ENCODE measurements at regions not wholly inside any gene's neighbourhood (a gene's known extent, or its start where the extent isn't known, plus 50 kb on each side); places are given as distances from the start of the nearest gene placed in this dataset.

DNA sequence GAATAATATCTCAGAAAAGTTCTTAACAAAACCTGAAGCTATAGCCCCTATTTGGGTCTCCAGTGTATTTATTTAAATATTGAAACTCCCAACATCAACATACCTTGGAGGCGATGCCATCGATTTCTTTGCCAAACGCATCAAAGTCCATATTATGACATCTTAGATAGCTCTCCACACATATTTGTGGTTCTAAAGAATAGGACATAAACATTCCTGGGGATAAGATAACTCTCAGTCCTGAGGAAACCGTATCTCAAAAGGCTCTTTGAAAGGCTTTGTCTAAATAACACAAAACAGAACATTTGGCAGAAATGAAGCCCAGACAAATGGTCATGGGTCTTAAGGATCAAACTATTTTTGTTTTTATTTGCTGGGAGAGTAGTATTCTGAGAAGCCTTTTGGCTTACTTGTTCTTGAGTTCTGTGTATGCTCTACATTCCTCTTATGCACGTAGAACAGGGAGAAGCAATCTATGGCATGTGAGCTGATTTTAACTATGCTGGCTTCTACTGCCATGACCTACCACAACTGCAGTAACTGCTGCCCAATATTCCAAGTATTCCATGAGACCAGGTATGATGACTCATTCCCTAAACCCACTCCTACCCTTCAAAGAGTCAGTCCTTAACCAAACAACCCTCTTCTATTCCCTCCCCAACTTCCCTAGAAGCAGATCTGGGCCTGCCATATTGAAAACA lies 279.0 kb upstream of the ZFHX3 start:
- Histone ChIP-seq H3K9me3 (ENCODE audit: control insufficient read depth in 2 of 2, insufficient read depth in 1 of 2, low read length in 1 of 2) (no peaks in the 10 kb centered on the region), H3K4me3 (ENCODE audit: low read length in 2 of 2) (no peak overlapping the region), H3K4me1 (ENCODE audit: control insufficient read depth in 2 of 2, insufficient read depth in 2 of 2, low read length in 2 of 2) (no peaks in the 10 kb centered on the region), H3K27ac (ENCODE audit: low read depth in 1 of 2, low read length in 1 of 2) (no peak overlapping the region), H3K27me3 (ENCODE audit: control insufficient read depth in 2 of 2, insufficient read depth in 1 of 2, low read length in 1 of 2) (no peaks in the 10 kb centered on the region), H3K36me3 (ENCODE audit: control insufficient read depth in 2 of 2, insufficient read depth in 2 of 2, low read length in 1 of 2) (no peaks in the 10 kb centered on the region)
- WGBS: 81% methylated on average over 5 of the region's 5 CpGs
- DNase-seq (ENCODE audit: low read depth in 6 of 9, low spot score in 9 of 9): no peak

DNA sequence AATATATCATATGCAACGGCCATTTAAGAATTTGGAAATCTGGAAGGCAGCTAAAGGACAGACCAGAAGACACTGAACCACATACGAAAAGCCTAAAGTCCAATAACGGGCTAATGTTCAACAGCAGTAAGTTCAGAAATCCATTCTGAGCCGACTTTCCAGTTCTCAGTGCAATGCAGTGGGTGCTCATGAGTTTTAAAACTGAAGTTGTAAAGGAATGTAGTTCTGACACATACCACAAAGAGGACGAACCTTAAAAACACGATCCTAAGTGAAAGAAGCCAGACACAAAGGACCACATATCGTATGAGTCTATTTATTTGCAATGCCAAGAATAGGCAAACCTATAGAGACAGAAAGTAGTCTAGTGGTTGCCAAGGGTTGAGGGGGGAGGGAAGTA lies 278.3 kb upstream of the ZFHX3 start:
- no peak for DNase-seq (ENCODE audit: low read depth in 6 of 9, low spot score in 9 of 9)
- H3K4me3 ChIP-seq (ENCODE audit: low read length in 2 of 2): no peak overlapping the region
- no peaks in the 10 kb centered on the region for H3K36me3 ChIP-seq (ENCODE audit: control insufficient read depth in 2 of 2, insufficient read depth in 2 of 2, low read length in 1 of 2)
- no peak overlapping the region for H3K27ac ChIP-seq (ENCODE audit: low read depth in 1 of 2, low read length in 1 of 2)
- 94% methylated on average over 7 of the region's 7 CpGs for WGBS
- H3K9me3 ChIP-seq (ENCODE audit: control insufficient read depth in 2 of 2, insufficient read depth in 1 of 2, low read length in 1 of 2): no peaks in the 10 kb centered on the region
- H3K27me3 ChIP-seq (ENCODE audit: control insufficient read depth in 2 of 2, insufficient read depth in 1 of 2, low read length in 1 of 2): no peaks in the 10 kb centered on the region
- H3K4me1 ChIP-seq (ENCODE audit: control insufficient read depth in 2 of 2, insufficient read depth in 2 of 2, low read length in 2 of 2): no peaks in the 10 kb centered on the region

DNA sequence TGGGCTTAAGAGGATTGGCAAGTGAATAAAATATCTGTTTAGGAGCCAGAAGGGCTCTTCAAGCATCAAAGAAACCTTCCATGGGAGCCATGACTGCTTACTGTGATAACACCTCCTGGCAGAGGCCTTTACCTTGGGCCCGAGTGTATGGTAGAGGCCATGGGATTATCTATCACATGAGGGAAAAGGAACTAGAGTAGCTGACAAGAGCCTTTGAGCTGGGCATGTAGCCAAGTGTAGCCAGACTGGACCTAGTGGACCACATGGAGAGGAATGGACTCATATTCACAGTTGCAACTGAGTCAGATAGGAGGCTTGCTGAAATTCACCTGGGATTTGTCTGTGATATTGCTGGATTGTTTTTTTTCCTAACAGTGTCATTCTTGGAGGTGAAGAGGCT lies 276.0 kb upstream of the ZFHX3 start:
- 88% methylated on average over 1 of the region's 1 CpG for WGBS
- no peak overlapping the region for H3K4me3 ChIP-seq (ENCODE audit: low read length in 2 of 2)
- H3K36me3 ChIP-seq (ENCODE audit: control insufficient read depth in 2 of 2, insufficient read depth in 2 of 2, low read length in 1 of 2): no peaks in the 10 kb centered on the region
- DNase-seq (ENCODE audit: low read depth in 6 of 9, low spot score in 9 of 9): no peak
- no peaks in the 10 kb centered on the region for H3K9me3 ChIP-seq (ENCODE audit: control insufficient read depth in 2 of 2, insufficient read depth in 1 of 2, low read length in 1 of 2)
- H3K27ac ChIP-seq (ENCODE audit: low read depth in 1 of 2, low read length in 1 of 2): no peak overlapping the region
- H3K4me1 ChIP-seq (ENCODE audit: control insufficient read depth in 2 of 2, insufficient read depth in 2 of 2, low read length in 2 of 2): no peaks in the 10 kb centered on the region
- no peaks in the 10 kb centered on the region for H3K27me3 ChIP-seq (ENCODE audit: control insufficient read depth in 2 of 2, insufficient read depth in 1 of 2, low read length in 1 of 2)

DNA sequence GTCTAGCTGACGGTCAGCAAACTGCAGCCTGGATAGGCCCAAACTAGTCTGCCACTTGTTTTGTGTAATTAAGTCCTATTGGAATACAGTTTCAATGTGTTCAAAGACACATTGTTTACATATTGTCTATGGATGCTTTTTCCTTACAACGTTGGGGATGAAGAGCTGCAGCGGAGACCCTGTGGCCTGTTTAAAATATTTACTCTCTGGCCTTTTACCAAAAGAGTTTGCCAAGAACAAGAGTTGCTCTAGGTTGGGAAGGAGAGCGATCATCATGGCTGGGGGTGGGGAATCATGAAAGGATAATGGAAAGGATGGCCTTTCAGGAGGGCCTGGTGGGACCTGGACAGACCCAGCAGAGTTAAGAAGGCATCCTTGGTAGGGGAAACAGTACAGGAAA lies 274.9 kb upstream of the ZFHX3 start:
- H3K4me1 ChIP-seq (ENCODE audit: control insufficient read depth in 2 of 2, insufficient read depth in 2 of 2, low read length in 2 of 2): no peaks in the 10 kb centered on the region
- DNase-seq (ENCODE audit: low read depth in 6 of 9, low spot score in 9 of 9): no peak
- H3K27me3 ChIP-seq (ENCODE audit: control insufficient read depth in 2 of 2, insufficient read depth in 1 of 2, low read length in 1 of 2): no peaks in the 10 kb centered on the region
- no peaks in the 10 kb centered on the region for H3K9me3 ChIP-seq (ENCODE audit: control insufficient read depth in 2 of 2, insufficient read depth in 1 of 2, low read length in 1 of 2)
- no peak overlapping the region for H3K4me3 ChIP-seq (ENCODE audit: low read length in 2 of 2)
- no peak overlapping the region for H3K27ac ChIP-seq (ENCODE audit: low read depth in 1 of 2, low read length in 1 of 2)
- 93% methylated on average over 4 of the region's 4 CpGs for WGBS
- H3K36me3 ChIP-seq (ENCODE audit: control insufficient read depth in 2 of 2, insufficient read depth in 2 of 2, low read length in 1 of 2): no peaks in the 10 kb centered on the region

- H3K4me3 ChIP-seq (ENCODE audit: low read length in 2 of 2): no peak overlapping the region
- H3K9me3 ChIP-seq (ENCODE audit: control insufficient read depth in 2 of 2, insufficient read depth in 1 of 2, low read length in 1 of 2): no peaks in the 10 kb centered on the region
- no peak for DNase-seq (ENCODE audit: low read depth in 6 of 9, low spot score in 9 of 9)
- no peaks in the 10 kb centered on the region for H3K36me3 ChIP-seq (ENCODE audit: control insufficient read depth in 2 of 2, insufficient read depth in 2 of 2, low read length in 1 of 2)
- H3K27me3 ChIP-seq (ENCODE audit: control insufficient read depth in 2 of 2, insufficient read depth in 1 of 2, low read length in 1 of 2): no peaks in the 10 kb centered on the region
- 88% methylated on average over 8 of the region's 8 CpGs for WGBS
- no peak overlapping the region for H3K27ac ChIP-seq (ENCODE audit: low read depth in 1 of 2, low read length in 1 of 2)
- H3K4me1 ChIP-seq (ENCODE audit: control insufficient read depth in 2 of 2, insufficient read depth in 2 of 2, low read length in 2 of 2): no peaks in the 10 kb centered on the region
Measured at GRCh38 chr16:73321853-73322252, 273.9 kb upstream of the ZFHX3 start.

GRCh38 chr16:73319737-73320136 lies 271.8 kb upstream of the ZFHX3 start:
- H3K4me3 ChIP-seq (ENCODE audit: low read length in 2 of 2): no peak overlapping the region
- H3K9me3 ChIP-seq (ENCODE audit: control insufficient read depth in 2 of 2, insufficient read depth in 1 of 2, low read length in 1 of 2): no peaks in the 10 kb centered on the region
- no peak for DNase-seq (ENCODE audit: low read depth in 6 of 9, low spot score in 9 of 9)
- WGBS: 89% methylated on average over 8 of the region's 8 CpGs
- no peak overlapping the region for H3K27ac ChIP-seq (ENCODE audit: low read depth in 1 of 2, low read length in 1 of 2)
- no peaks in the 10 kb centered on the region for H3K27me3 ChIP-seq (ENCODE audit: control insufficient read depth in 2 of 2, insufficient read depth in 1 of 2, low read length in 1 of 2)
- H3K36me3 ChIP-seq (ENCODE audit: control insufficient read depth in 2 of 2, insufficient read depth in 2 of 2, low read length in 1 of 2): no peaks in the 10 kb centered on the region
- H3K4me1 ChIP-seq (ENCODE audit: control insufficient read depth in 2 of 2, insufficient read depth in 2 of 2, low read length in 2 of 2): no peaks in the 10 kb centered on the region

- no peak overlapping the region for H3K4me3 ChIP-seq (ENCODE audit: low read length in 2 of 2)
- no peaks in the 10 kb centered on the region for H3K36me3 ChIP-seq (ENCODE audit: control insufficient read depth in 2 of 2, insufficient read depth in 2 of 2, low read length in 1 of 2)
- H3K4me1 ChIP-seq (ENCODE audit: control insufficient read depth in 2 of 2, insufficient read depth in 2 of 2, low read length in 2 of 2): no peaks in the 10 kb centered on the region
- H3K9me3 ChIP-seq (ENCODE audit: control insufficient read depth in 2 of 2, insufficient read depth in 1 of 2, low read length in 1 of 2): no peaks in the 10 kb centered on the region
- H3K27me3 ChIP-seq (ENCODE audit: control insufficient read depth in 2 of 2, insufficient read depth in 1 of 2, low read length in 1 of 2): no peaks in the 10 kb centered on the region
- no peak overlapping the region for H3K27ac ChIP-seq (ENCODE audit: low read depth in 1 of 2, low read length in 1 of 2)
- 89% methylated on average over 10 of the region's 10 CpGs for WGBS
- DNase-seq (ENCODE audit: low read depth in 6 of 9, low spot score in 9 of 9): no peak
Measured at GRCh38 chr16:73319261-73319660, 271.3 kb upstream of the ZFHX3 start.

GRCh38 chr16:73317321-73317857 lies 269.5 kb upstream of the ZFHX3 start:
- DNase-seq (ENCODE audit: low read depth in 6 of 9, low spot score in 9 of 9): no peak
- Histone ChIP-seq H3K27ac (ENCODE audit: low read depth in 1 of 2, low read length in 1 of 2) (no peak overlapping the region), H3K27me3 (ENCODE audit: control insufficient read depth in 2 of 2, insufficient read depth in 1 of 2, low read length in 1 of 2) (no peaks in the 10 kb centered on the region), H3K36me3 (ENCODE audit: control insufficient read depth in 2 of 2, insufficient read depth in 2 of 2, low read length in 1 of 2) (no peaks in the 10 kb centered on the region), H3K9me3 (ENCODE audit: control insufficient read depth in 2 of 2, insufficient read depth in 1 of 2, low read length in 1 of 2) (no peaks in the 10 kb centered on the region), H3K4me1 (ENCODE audit: control insufficient read depth in 2 of 2, insufficient read depth in 2 of 2, low read length in 2 of 2) (no peaks in the 10 kb centered on the region), H3K4me3 (ENCODE audit: low read length in 2 of 2) (no peak overlapping the region)
- WGBS: 96% methylated on average over 12 of the region's 12 CpGs

GRCh38 chr16:73315645-73316044 lies 267.7 kb upstream of the ZFHX3 start:
- WGBS: 74% methylated on average over 7 of the region's 7 CpGs

More at GRCh38 chr16:73315645-73316044, 267.7 kb upstream of the ZFHX3 start:
- Histone ChIP-seq H3K4me1 (ENCODE audit: control insufficient read depth in 2 of 2, insufficient read depth in 2 of 2, low read length in 2 of 2) (no peaks in the 10 kb centered on the region), H3K27ac (ENCODE audit: low read depth in 1 of 2, low read length in 1 of 2) (no peak overlapping the region), H3K4me3 (ENCODE audit: low read length in 2 of 2) (no peak overlapping the region), H3K27me3 (ENCODE audit: control insufficient read depth in 2 of 2, insufficient read depth in 1 of 2, low read length in 1 of 2) (no peaks in the 10 kb centered on the region), H3K36me3 (ENCODE audit: control insufficient read depth in 2 of 2, insufficient read depth in 2 of 2, low read length in 1 of 2) (no peaks in the 10 kb centered on the region), H3K9me3 (ENCODE audit: control insufficient read depth in 2 of 2, insufficient read depth in 1 of 2, low read length in 1 of 2) (no peaks in the 10 kb centered on the region)
- no peak for DNase-seq (ENCODE audit: low read depth in 6 of 9, low spot score in 9 of 9)

Measured in thymus (tissue), 11 donors.